Neural progenitor cell (in vitro differentiated cells): ENCODE measurements at regions not wholly inside any gene's neighbourhood (a gene's known extent, or its start where the extent isn't known, plus 50 kb on each side); places are given as distances from the start of the nearest gene placed in this dataset.

ENCODE experiments used
- EZH2 ChIP-seq: fragments of 200-600 bp; sonication (generic); IDR thresholded peaks from 2 replicates; pipeline ENCODE4 v1.6.1; 2017; ENCODE audit warnings: antibody characterized with exemption, mild to moderate bottlenecking, moderate library complexity
- EZH2phosphoT487 ChIP-seq: fragments of 200-600 bp; sonication (generic); IDR thresholded peaks from 2 replicates; pipeline ENCODE4 v1.6.1; 2017; ENCODE audit warnings: antibody characterized with exemption
- TF ChIP-seq, protein P1 (sequence below): fragments of 200-600 bp; sonication (generic); IDR thresholded peaks from 2 replicates; pipeline ENCODE4 v1.5.1; 2017; ENCODE audit warnings: antibody characterized with exemption, mild to moderate bottlenecking

DNA sequence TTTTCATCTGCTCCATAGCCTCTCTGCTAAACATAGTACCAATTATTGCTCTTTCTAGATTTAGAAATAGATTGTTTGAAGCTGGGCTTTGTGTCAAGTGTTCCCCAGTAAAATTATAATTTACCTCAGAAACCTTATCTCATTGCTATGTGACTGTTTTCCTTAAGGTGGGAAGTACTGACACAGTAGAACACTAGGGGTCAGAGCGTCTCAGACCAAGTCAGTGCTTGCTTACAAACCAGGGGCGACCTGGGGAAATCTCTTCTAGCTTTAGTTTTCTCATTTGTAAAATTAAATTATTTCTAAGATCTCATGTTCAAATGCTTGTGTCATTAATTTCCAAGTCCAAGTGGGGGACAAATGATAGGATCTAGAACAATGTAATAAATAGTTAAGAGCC, 360.4 kb downstream of the RAPGEF2 start:
- TF ChIP-seq, protein P1, sequence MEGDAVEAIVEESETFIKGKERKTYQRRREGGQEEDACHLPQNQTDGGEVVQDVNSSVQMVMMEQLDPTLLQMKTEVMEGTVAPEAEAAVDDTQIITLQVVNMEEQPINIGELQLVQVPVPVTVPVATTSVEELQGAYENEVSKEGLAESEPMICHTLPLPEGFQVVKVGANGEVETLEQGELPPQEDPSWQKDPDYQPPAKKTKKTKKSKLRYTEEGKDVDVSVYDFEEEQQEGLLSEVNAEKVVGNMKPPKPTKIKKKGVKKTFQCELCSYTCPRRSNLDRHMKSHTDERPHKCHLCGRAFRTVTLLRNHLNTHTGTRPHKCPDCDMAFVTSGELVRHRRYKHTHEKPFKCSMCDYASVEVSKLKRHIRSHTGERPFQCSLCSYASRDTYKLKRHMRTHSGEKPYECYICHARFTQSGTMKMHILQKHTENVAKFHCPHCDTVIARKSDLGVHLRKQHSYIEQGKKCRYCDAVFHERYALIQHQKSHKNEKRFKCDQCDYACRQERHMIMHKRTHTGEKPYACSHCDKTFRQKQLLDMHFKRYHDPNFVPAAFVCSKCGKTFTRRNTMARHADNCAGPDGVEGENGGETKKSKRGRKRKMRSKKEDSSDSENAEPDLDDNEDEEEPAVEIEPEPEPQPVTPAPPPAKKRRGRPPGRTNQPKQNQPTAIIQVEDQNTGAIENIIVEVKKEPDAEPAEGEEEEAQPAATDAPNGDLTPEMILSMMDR, result peak; percentile 41
- TF ChIP-seq EZH2, result no peak
- TF ChIP-seq EZH2phosphoT487, result no peak
